ENCODE measurements at regions not wholly inside any gene's neighbourhood (a gene's known extent, or its start where the extent isn't known, plus 50 kb on each side); places are given as distances from the start of the nearest gene placed in this dataset.

- DNase-seq, result no peak
These were observed 104.4 kb downstream of the CRYAA start for GRCh38 chr21:43273016-43273707.

GRCh38 chr21:43272591-43272990 is 103.8 kb downstream of the CRYAA start:
- no peak for DNase-seq

- DNase-seq, result no peak
These were observed 102.7 kb downstream of the CRYAA start for GRCh38 chr21:43271452-43272020.

GRCh38 chr21:43270800-43271301 is 102.0 kb downstream of the CRYAA start:
- DNase-seq, result no peak

- DNase-seq, result no peak
These were observed 101.3 kb downstream of the CRYAA start for GRCh38 chr21:43269957-43270705.

- no peak for DNase-seq
These were observed 100.6 kb downstream of the CRYAA start for GRCh38 chr21:43269440-43269839.

GRCh38 chr21:43268804-43269186 is 100.0 kb downstream of the CRYAA start:
- DNase-seq, result no peak

- no peak for DNase-seq
These were observed 99.4 kb downstream of the CRYAA start for GRCh38 chr21:43268086-43268803.

- DNase-seq, result no peak
These were observed 98.7 kb downstream of the CRYAA start for GRCh38 chr21:43267391-43268085.

GRCh38 chr21:43266534-43266933 is 97.7 kb downstream of the CRYAA start:
- DNase-seq, result peak; percentile 53 to 76

GRCh38 chr21:43262427-43262826 is 93.6 kb downstream of the CRYAA start:
- no peak for DNase-seq
